ENCODE measurements at regions not wholly inside any gene's neighbourhood (a gene's known extent, or its start where the extent isn't known, plus 50 kb on each side); places are given as distances from the start of the nearest gene placed in this dataset.
"Not testable (repeated sequence)": the region's sequence is repeated elsewhere in the genome, so short reads cannot be mapped to it uniquely, and the experiment has no call there.

DNA sequence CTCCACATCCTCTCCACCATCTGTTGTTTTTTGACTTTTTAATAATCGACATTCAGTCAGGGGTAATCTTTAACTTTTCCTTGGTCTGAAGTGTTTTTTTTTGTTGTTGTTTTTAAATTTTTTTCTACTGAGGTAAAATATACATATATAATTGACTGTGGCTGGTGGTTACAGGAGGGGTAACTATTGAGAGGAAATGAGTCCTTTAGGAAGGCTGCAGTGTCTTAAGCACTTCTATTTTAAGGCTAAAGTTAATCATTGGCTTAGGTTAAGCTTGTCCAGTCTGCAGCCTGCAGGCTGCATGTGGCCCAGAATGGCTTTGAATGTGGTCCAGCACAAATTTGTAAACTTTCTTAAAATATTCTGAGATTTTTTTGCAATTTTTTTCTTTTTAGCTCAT, 172.5 kb downstream of the CTH start:
- TF ChIP-seq, protein P1, sequence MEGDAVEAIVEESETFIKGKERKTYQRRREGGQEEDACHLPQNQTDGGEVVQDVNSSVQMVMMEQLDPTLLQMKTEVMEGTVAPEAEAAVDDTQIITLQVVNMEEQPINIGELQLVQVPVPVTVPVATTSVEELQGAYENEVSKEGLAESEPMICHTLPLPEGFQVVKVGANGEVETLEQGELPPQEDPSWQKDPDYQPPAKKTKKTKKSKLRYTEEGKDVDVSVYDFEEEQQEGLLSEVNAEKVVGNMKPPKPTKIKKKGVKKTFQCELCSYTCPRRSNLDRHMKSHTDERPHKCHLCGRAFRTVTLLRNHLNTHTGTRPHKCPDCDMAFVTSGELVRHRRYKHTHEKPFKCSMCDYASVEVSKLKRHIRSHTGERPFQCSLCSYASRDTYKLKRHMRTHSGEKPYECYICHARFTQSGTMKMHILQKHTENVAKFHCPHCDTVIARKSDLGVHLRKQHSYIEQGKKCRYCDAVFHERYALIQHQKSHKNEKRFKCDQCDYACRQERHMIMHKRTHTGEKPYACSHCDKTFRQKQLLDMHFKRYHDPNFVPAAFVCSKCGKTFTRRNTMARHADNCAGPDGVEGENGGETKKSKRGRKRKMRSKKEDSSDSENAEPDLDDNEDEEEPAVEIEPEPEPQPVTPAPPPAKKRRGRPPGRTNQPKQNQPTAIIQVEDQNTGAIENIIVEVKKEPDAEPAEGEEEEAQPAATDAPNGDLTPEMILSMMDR (IDR thresholded peaks at IDR 0.05; ENCODE audit: control insufficient read depth, extremely low read depth, insufficient read depth) = no peak
- no peak overlapping the region for H3K4me3 ChIP-seq (ENCODE audit: low read depth, low read length)
- DNase-seq (ENCODE audit: low read depth) = no peak

GRCh38 chr1:70586046-70586445, 175.0 kb downstream of the CTH start:
- TF ChIP-seq, protein P1 (IDR thresholded peaks at IDR 0.05; ENCODE audit: control insufficient read depth, extremely low read depth, insufficient read depth) = no peak
- no peak for DNase-seq (ENCODE audit: low read depth)
- H3K4me3 ChIP-seq (ENCODE audit: low read depth, low read length) = no peak overlapping the region

GRCh38 chr1:70587872-70588366, 176.9 kb downstream of the CTH start:
- peak; percentile 80 for DNase-seq (ENCODE audit: low read depth)
- TF ChIP-seq, protein P1 (IDR thresholded peaks at IDR 0.05; ENCODE audit: control insufficient read depth, extremely low read depth, insufficient read depth) = no peak
- no peak overlapping the region for H3K4me3 ChIP-seq (ENCODE audit: low read depth, low read length)

- H3K4me3 ChIP-seq (ENCODE audit: low read depth, low read length) = not testable (repeated sequence)
Measured at GRCh38 chr1:70593551-70593950, 182.5 kb downstream of the CTH start.

GRCh38 chr1:70608815-70609214, 197.7 kb downstream of the CTH start:
- TF ChIP-seq, protein P1 (IDR thresholded peaks at IDR 0.05; ENCODE audit: control insufficient read depth, extremely low read depth, insufficient read depth) = no peak
- no peak overlapping the region for H3K4me3 ChIP-seq (ENCODE audit: low read depth, low read length)
- DNase-seq (ENCODE audit: low read depth) = no peak

More at GRCh38 chr1:70593551-70593950, 182.5 kb downstream of the CTH start:
- not testable (repeated sequence) for DNase-seq (ENCODE audit: low read depth)

GRCh38 chr1:70610164-70610563, 199.1 kb downstream of the CTH start:
- not testable (repeated sequence) for DNase-seq (ENCODE audit: low read depth); H3K4me3 ChIP-seq (ENCODE audit: low read depth, low read length)

- no peak overlapping the region for H3K4me3 ChIP-seq (ENCODE audit: low read depth, low read length)
- TF ChIP-seq, protein P1 (IDR thresholded peaks at IDR 0.05; ENCODE audit: control insufficient read depth, extremely low read depth, insufficient read depth) = no peak
- DNase-seq (ENCODE audit: low read depth) = no peak
Measured at GRCh38 chr1:70616946-70617345, 205.9 kb downstream of the CTH start.

DNA sequence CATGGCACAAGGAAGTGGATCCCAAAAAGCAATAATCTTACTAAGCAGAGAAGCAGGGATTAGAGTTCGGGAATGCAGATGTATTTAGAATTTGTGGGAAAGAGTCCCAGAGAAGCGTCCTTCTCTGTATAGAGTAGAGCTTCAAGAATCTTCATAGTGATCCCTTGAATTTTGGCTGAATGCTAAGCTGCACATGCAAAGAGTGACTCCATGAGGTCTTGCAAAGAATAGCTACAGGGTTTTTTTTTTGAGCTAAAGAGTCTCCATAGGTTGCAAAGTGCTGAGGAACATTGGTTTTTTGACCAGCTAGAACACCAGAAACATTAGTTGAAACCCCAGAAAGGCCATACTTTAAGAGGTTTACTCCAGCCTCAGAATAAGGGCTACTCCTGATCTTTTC, 206.7 kb downstream of the CTH start:
- TF ChIP-seq, protein P1 (IDR thresholded peaks at IDR 0.05; ENCODE audit: control insufficient read depth, extremely low read depth, insufficient read depth) = peak; percentile 43
- no peak for DNase-seq (ENCODE audit: low read depth)

More for the DNA sequence above, 206.7 kb downstream of the CTH start:
- no peak overlapping the region for H3K4me3 ChIP-seq (ENCODE audit: low read depth, low read length)
